Smooth muscle cell (in vitro differentiated cells): ENCODE measurements at regions not wholly inside any gene's neighbourhood (a gene's known extent, or its start where the extent isn't known, plus 50 kb on each side); places are given as distances from the start of the nearest gene placed in this dataset.

Experiments
- DNase-seq: peaks from one replicate; lab custom pipeline; 2025; ENCODE audit not compliant: unreplicated experiment; lab: John Stamatoyannopoulos, UW
- H2AFZ ChIP-seq: fragments of 200-600 bp; sonication (generic); 2 replicates; pipeline ENCODE4 v1.6.0; 2016; ENCODE audit warnings: antibody characterized with exemption, low read depth, mild to moderate bottlenecking
- H3F3A ChIP-seq: fragments of 200-600 bp; sonication (generic); 2 replicates; pipeline ENCODE4 v1.6.0; 2017; ENCODE audit warnings: antibody characterized with exemption, low read depth
- H3K27ac ChIP-seq: fragments of 200-600 bp; sonication (generic); 2 replicates; pipeline ENCODE4 v1.5.1; 2016; ENCODE audit warnings: low read depth, mild to moderate bottlenecking
- H3K27me3 ChIP-seq: fragments of 200-600 bp; sonication (generic); 2 replicates; pipeline ENCODE4 v1.6.1; 2016; ENCODE audit warnings: low read depth, mild to moderate bottlenecking
- H3K36me3 ChIP-seq: fragments of 200-600 bp; sonication (generic); 2 replicates; pipeline ENCODE4 v1.5.1; 2016; ENCODE audit warnings: low read depth
- H3K4me1 ChIP-seq: fragments of 200-600 bp; sonication (generic); 2 replicates; pipeline ENCODE4 v1.5.1; 2016; ENCODE audit warnings: low read depth
- H3K4me2 ChIP-seq: fragments of 200-600 bp; sonication (generic); 2 replicates; pipeline ENCODE4 v1.6.0; 2016; ENCODE audit warnings: mild to moderate bottlenecking
- H3K4me3 ChIP-seq: fragments of 200-600 bp; sonication (generic); 2 replicates; pipeline ENCODE4 v1.5.1; 2016; ENCODE audit warnings: mild to moderate bottlenecking
- H3K79me2 ChIP-seq: fragments of 200-600 bp; sonication (generic); 2 replicates; pipeline ENCODE4 v1.6.0; 2016; ENCODE audit warnings: low read depth, mild to moderate bottlenecking
- H3K9ac ChIP-seq: fragments of 200-600 bp; sonication (generic); 2 replicates; pipeline ENCODE4 v1.6.0; 2016; ENCODE audit warnings: low read depth
- H3K9me3 ChIP-seq: fragments of 200-600 bp; sonication (generic); replicated peaks from 2 replicates; pipeline ENCODE4 v1.5.1; 2016; ENCODE audit warnings: low read depth
- H4K20me1 ChIP-seq: fragments of 200-600 bp; sonication (generic); 2 replicates; pipeline ENCODE4 v1.6.0; 2016; ENCODE audit warnings: low read depth
- CTCF ChIP-seq: fragments of 200-600 bp; sonication (generic); IDR thresholded peaks from 2 replicates; pipeline ENCODE4 v1.5.1; 2017; ENCODE audit warnings: borderline replicate concordance, mild to moderate bottlenecking, antibody characterized with exemption; ENCODE audit not compliant: insufficient read depth, poor library complexity, severe bottlenecking
- WGBS: methylation state at CpG from one replicate; pipeline ENCODE4 v1.1.7; 2016; ENCODE audit warnings: low lambda C conversion rate; 5-methylcytosine and 5-hydroxymethylcytosine counted together

- TF ChIP-seq CTCF: no peak
- H2AFZ ChIP-seq: no peak overlapping the region
- no peaks in the 10 kb centered on the region for H3K79me2 ChIP-seq
- H3K36me3 ChIP-seq: no peaks in the 10 kb centered on the region
- no peak overlapping the region for H3K27ac ChIP-seq
- no peak overlapping the region for H3K4me2 ChIP-seq
- 79% methylated on average over 14 of the region's 14 CpGs for WGBS
- no peak overlapping the region for H3K4me3 ChIP-seq
- H3K27me3 ChIP-seq: peaks cover 4% of the 10 kb centered on the region
- no peak for DNase-seq
- H4K20me1 ChIP-seq: no peaks in the 10 kb centered on the region
- H3F3A ChIP-seq: no peaks in the 10 kb centered on the region
- no peaks in the 10 kb centered on the region for H3K9me3 ChIP-seq
- no peak overlapping the region for H3K9ac ChIP-seq
- H3K4me1 ChIP-seq: no peaks in the 10 kb centered on the region
Observed at GRCh38 chr17:74130276-74130675, 73.2 kb upstream of the RPL38 start.

- no peak overlapping the region for H3K4me2 ChIP-seq
- H3K27ac ChIP-seq: no peak overlapping the region
- DNase-seq: no peak
- H3K4me3 ChIP-seq: no peak overlapping the region
- no peak overlapping the region for H3K9ac ChIP-seq
- WGBS: 87% methylated on average over 8 of the region's 8 CpGs
- H3K27me3 ChIP-seq: peaks cover 4% of the 10 kb centered on the region
- no peaks in the 10 kb centered on the region for H3K79me2 ChIP-seq
- no peaks in the 10 kb centered on the region for H3K36me3 ChIP-seq
- H3F3A ChIP-seq: no peaks in the 10 kb centered on the region
- TF ChIP-seq CTCF: no peak
- H3K4me1 ChIP-seq: no peaks in the 10 kb centered on the region
- no peaks in the 10 kb centered on the region for H3K9me3 ChIP-seq
- H4K20me1 ChIP-seq: no peaks in the 10 kb centered on the region
- no peak overlapping the region for H2AFZ ChIP-seq
Observed at GRCh38 chr17:74130841-74131240, 72.6 kb upstream of the RPL38 start.

GRCh38 chr17:74132354-74132753, 71.1 kb upstream of the RPL38 start:
- peaks cover 9% of the 10 kb centered on the region for H3K27me3 ChIP-seq
- no peak for DNase-seq

More at GRCh38 chr17:74132354-74132753, 71.1 kb upstream of the RPL38 start:
- Histone ChIP-seq H3K4me3 (no peak overlapping the region), H3F3A (no peaks in the 10 kb centered on the region), H3K36me3 (no peaks in the 10 kb centered on the region), H3K4me2 (no peak overlapping the region), H3K79me2 (no peaks in the 10 kb centered on the region), H3K9ac (no peak overlapping the region), H4K20me1 (no peaks in the 10 kb centered on the region), H3K4me1 (peaks cover under 1% of the 10 kb centered on the region), H3K9me3 (no peaks in the 10 kb centered on the region), H2AFZ (no peak overlapping the region), H3K27ac (no peak overlapping the region)
- WGBS: 84% methylated on average over 6 of the region's 6 CpGs
- no peak for TF ChIP-seq CTCF
